Smooth muscle cell (in vitro differentiated cells): ENCODE measurements at regions not wholly inside any gene's neighbourhood (a gene's known extent, or its start where the extent isn't known, plus 50 kb on each side); places are given as distances from the start of the nearest gene placed in this dataset.

Source experiments
- DNase-seq: peaks from one replicate; lab custom pipeline; 2025; ENCODE audit not compliant: unreplicated experiment; lab: John Stamatoyannopoulos, UW
- H2AFZ ChIP-seq: fragments of 200-600 bp; sonication (generic); 2 replicates; pipeline ENCODE4 v1.6.0; 2016; ENCODE audit warnings: antibody characterized with exemption, low read depth, mild to moderate bottlenecking
- H3F3A ChIP-seq: fragments of 200-600 bp; sonication (generic); 2 replicates; pipeline ENCODE4 v1.6.0; 2017; ENCODE audit warnings: antibody characterized with exemption, low read depth
- H3K27ac ChIP-seq: fragments of 200-600 bp; sonication (generic); 2 replicates; pipeline ENCODE4 v1.5.1; 2016; ENCODE audit warnings: low read depth, mild to moderate bottlenecking
- H3K27me3 ChIP-seq: fragments of 200-600 bp; sonication (generic); 2 replicates; pipeline ENCODE4 v1.6.1; 2016; ENCODE audit warnings: low read depth, mild to moderate bottlenecking
- H3K36me3 ChIP-seq: fragments of 200-600 bp; sonication (generic); 2 replicates; pipeline ENCODE4 v1.5.1; 2016; ENCODE audit warnings: low read depth
- H3K4me1 ChIP-seq: fragments of 200-600 bp; sonication (generic); 2 replicates; pipeline ENCODE4 v1.5.1; 2016; ENCODE audit warnings: low read depth
- H3K4me2 ChIP-seq: fragments of 200-600 bp; sonication (generic); 2 replicates; pipeline ENCODE4 v1.6.0; 2016; ENCODE audit warnings: mild to moderate bottlenecking
- H3K4me3 ChIP-seq: fragments of 200-600 bp; sonication (generic); 2 replicates; pipeline ENCODE4 v1.5.1; 2016; ENCODE audit warnings: mild to moderate bottlenecking
- H3K79me2 ChIP-seq: fragments of 200-600 bp; sonication (generic); 2 replicates; pipeline ENCODE4 v1.6.0; 2016; ENCODE audit warnings: low read depth, mild to moderate bottlenecking
- H3K9ac ChIP-seq: fragments of 200-600 bp; sonication (generic); 2 replicates; pipeline ENCODE4 v1.6.0; 2016; ENCODE audit warnings: low read depth
- H3K9me3 ChIP-seq: fragments of 200-600 bp; sonication (generic); replicated peaks from 2 replicates; pipeline ENCODE4 v1.5.1; 2016; ENCODE audit warnings: low read depth
- H4K20me1 ChIP-seq: fragments of 200-600 bp; sonication (generic); 2 replicates; pipeline ENCODE4 v1.6.0; 2016; ENCODE audit warnings: low read depth
- CTCF ChIP-seq: fragments of 200-600 bp; sonication (generic); IDR thresholded peaks from 2 replicates; pipeline ENCODE4 v1.5.1; 2017; ENCODE audit warnings: borderline replicate concordance, mild to moderate bottlenecking, antibody characterized with exemption; ENCODE audit not compliant: insufficient read depth, poor library complexity, severe bottlenecking
- WGBS: methylation state at CpG from one replicate; pipeline ENCODE4 v1.1.7; 2016; ENCODE audit warnings: low lambda C conversion rate; 5-methylcytosine and 5-hydroxymethylcytosine counted together

- Histone ChIP-seq H3K4me3 (no peak overlapping the region), H3K9me3 (peaks cover 6% of the 10 kb centered on the region), H3K4me2 (no peak overlapping the region), H2AFZ (no peak overlapping the region), H3F3A (no peaks in the 10 kb centered on the region), H3K4me1 (no peaks in the 10 kb centered on the region), H3K27ac (no peak overlapping the region), H4K20me1 (no peaks in the 10 kb centered on the region), H3K9ac (no peak overlapping the region), H3K27me3 (no peaks in the 10 kb centered on the region), H3K36me3 (no peaks in the 10 kb centered on the region), H3K79me2 (no peaks in the 10 kb centered on the region)
- no peak for TF ChIP-seq CTCF
- WGBS: 92% methylated on average over 7 of the region's 7 CpGs
- DNase-seq: no peak
Observed at GRCh38 chr2:184530239-184530638, 68.1 kb upstream of the ZNF804A start.

- Histone ChIP-seq H3K9ac (no peak overlapping the region), H3K27me3 (no peaks in the 10 kb centered on the region), H3K4me1 (no peaks in the 10 kb centered on the region), H3F3A (no peaks in the 10 kb centered on the region), H2AFZ (no peak overlapping the region), H3K27ac (no peak overlapping the region), H3K4me2 (no peak overlapping the region), H3K36me3 (no peaks in the 10 kb centered on the region), H3K9me3 (peaks cover 6% of the 10 kb centered on the region), H3K79me2 (no peaks in the 10 kb centered on the region), H4K20me1 (no peaks in the 10 kb centered on the region), H3K4me3 (no peak overlapping the region)
- no peak for TF ChIP-seq CTCF
- WGBS: 96% methylated on average over 6 of the region's 6 CpGs
- DNase-seq: no peak
Observed at GRCh38 chr2:184530959-184531358, 67.4 kb upstream of the ZNF804A start.

- Histone ChIP-seq H3K9me3 (peaks cover 6% of the 10 kb centered on the region), H3K4me3 (no peak overlapping the region), H3K27ac (no peak overlapping the region), H3K4me2 (no peak overlapping the region), H3K79me2 (no peaks in the 10 kb centered on the region), H3K27me3 (no peaks in the 10 kb centered on the region), H4K20me1 (no peaks in the 10 kb centered on the region), H3K4me1 (no peaks in the 10 kb centered on the region), H3K36me3 (no peaks in the 10 kb centered on the region), H3K9ac (no peak overlapping the region), H3F3A (no peaks in the 10 kb centered on the region), H2AFZ (no peak overlapping the region)
- no peak for TF ChIP-seq CTCF
- DNase-seq: no peak
Observed at GRCh38 chr2:184532551-184532950, 65.8 kb upstream of the ZNF804A start.

GRCh38 chr2:184534986-184535385 lies 63.3 kb upstream of the ZNF804A start:
- Histone ChIP-seq H4K20me1 (no peaks in the 10 kb centered on the region), H3K4me3 (no peak overlapping the region), H3K4me2 (no peak overlapping the region), H3K79me2 (no peaks in the 10 kb centered on the region), H2AFZ (no peak overlapping the region), H3F3A (no peaks in the 10 kb centered on the region), H3K4me1 (no peaks in the 10 kb centered on the region), H3K9ac (no peak overlapping the region), H3K27ac (no peak overlapping the region), H3K9me3 (no peaks in the 10 kb centered on the region), H3K36me3 (no peaks in the 10 kb centered on the region), H3K27me3 (no peaks in the 10 kb centered on the region)
- TF ChIP-seq CTCF: no peak
- 94% methylated on average over 3 of the region's 3 CpGs for WGBS
- DNase-seq: no peak
